HG02759 (cell line): ENCODE measurements at regions not wholly inside any gene's neighbourhood (a gene's known extent, or its start where the extent isn't known, plus 50 kb on each side); places are given as distances from the start of the nearest gene placed in this dataset.

Experiments
- ATAC-seq: cut with Tn5 transposase; IDR thresholded peaks from one replicate; pipeline ENCODE4 v1.9.1; 2021; ENCODE audit warnings: mild to moderate bottlenecking, moderate library complexity; ENCODE audit not compliant: unreplicated experiment

GRCh38 chr11:19525276-19525675, 187.4 kb upstream of the NAV2 start:
- no peak for ATAC-seq

GRCh38 chr11:19524171-19524671, 188.4 kb upstream of the NAV2 start:
- no peak for ATAC-seq

- ATAC-seq: no peak
These were observed 192.0 kb upstream of the NAV2 start for GRCh38 chr11:19520681-19521080.

GRCh38 chr11:19519912-19520641, 192.6 kb upstream of the NAV2 start:
- ATAC-seq: no peak

GRCh38 chr11:19519353-19519752, 193.3 kb upstream of the NAV2 start:
- ATAC-seq: no peak

- ATAC-seq: no peak
These were observed 199.4 kb upstream of the NAV2 start for GRCh38 chr11:19513253-19513652.

GRCh38 chr11:19512618-19513017, 200.0 kb upstream of the NAV2 start:
- ATAC-seq: no peak

GRCh38 chr11:19511413-19512183, 201.0 kb upstream of the NAV2 start:
- ATAC-seq: no peak

GRCh38 chr11:19511066-19511412, 201.6 kb upstream of the NAV2 start:
- no peak for ATAC-seq

- no peak for ATAC-seq
These were observed 202.2 kb upstream of the NAV2 start for GRCh38 chr11:19510468-19510867.

GRCh38 chr11:19509215-19509614, 203.4 kb upstream of the NAV2 start:
- no peak for ATAC-seq

- no peak for ATAC-seq
These were observed 204.5 kb upstream of the NAV2 start for GRCh38 chr11:19508165-19508564.

- ATAC-seq: no peak
These were observed 205.7 kb upstream of the NAV2 start for GRCh38 chr11:19506816-19507486.

GRCh38 chr11:19502691-19503253, 209.9 kb upstream of the NAV2 start:
- no peak for ATAC-seq

GRCh38 chr11:19501631-19502030, 211.0 kb upstream of the NAV2 start:
- ATAC-seq: no peak

GRCh38 chr11:19499999-19500398, 212.6 kb upstream of the NAV2 start:
- ATAC-seq: no peak

GRCh38 chr11:19499026-19499669, 213.5 kb upstream of the NAV2 start:
- no peak for ATAC-seq

GRCh38 chr11:19493446-19494213, 219.0 kb upstream of the NAV2 start:
- ATAC-seq: no peak

GRCh38 chr11:19482319-19483100, 230.1 kb upstream of the NAV2 start:
- no peak for ATAC-seq
